ENCODE measurements at regions not wholly inside any gene's neighbourhood (a gene's known extent, or its start where the extent isn't known, plus 50 kb on each side); places are given as distances from the start of the nearest gene placed in this dataset.

GRCh38 chr14:95406756-95407277 is 87.1 kb upstream of the CLMN start:
- H3K27me3 ChIP-seq = no peaks in the 10 kb centered on the region
- H3K4me1 ChIP-seq (ENCODE audit: low read depth) = no peaks in the 10 kb centered on the region
- H3K9me3 ChIP-seq (ENCODE audit: low read depth) = no peaks in the 10 kb centered on the region
- H3K4me3 ChIP-seq = no peak overlapping the region
- TF ChIP-seq CTCF (IDR thresholded peaks at IDR 0.05; ENCODE audit: low read depth, low read length) = no peak
- no peak overlapping the region for H3K27ac ChIP-seq
- DNase-seq (ENCODE audit: low read depth in 1 of 2, low spot score in 1 of 2) = no peak
- H3K36me3 ChIP-seq = no peaks in the 10 kb centered on the region

- no peaks in the 10 kb centered on the region for H3K4me1 ChIP-seq (ENCODE audit: low read depth)
- no peaks in the 10 kb centered on the region for H3K9me3 ChIP-seq (ENCODE audit: low read depth)
- TF ChIP-seq CTCF (IDR thresholded peaks at IDR 0.05; ENCODE audit: low read depth, low read length) = no peak
- H3K27me3 ChIP-seq = no peaks in the 10 kb centered on the region
- H3K36me3 ChIP-seq = no peaks in the 10 kb centered on the region
- H3K4me3 ChIP-seq = no peak overlapping the region
- no peak overlapping the region for H3K27ac ChIP-seq
- DNase-seq (ENCODE audit: low read depth in 1 of 2, low spot score in 1 of 2) = no peak
These were observed 84.9 kb upstream of the CLMN start for GRCh38 chr14:95404583-95404982.

- H3K36me3 ChIP-seq = no peaks in the 10 kb centered on the region
These were observed 82.9 kb upstream of the CLMN start for GRCh38 chr14:95402578-95402977.

GRCh38 chr14:95402176-95402575 is 82.5 kb upstream of the CLMN start:
- H3K27ac ChIP-seq = no peak overlapping the region
- H3K27me3 ChIP-seq = no peaks in the 10 kb centered on the region
- H3K4me3 ChIP-seq = no peak overlapping the region
- H3K9me3 ChIP-seq (ENCODE audit: low read depth) = no peaks in the 10 kb centered on the region
- no peaks in the 10 kb centered on the region for H3K36me3 ChIP-seq
- TF ChIP-seq CTCF (IDR thresholded peaks at IDR 0.05; ENCODE audit: low read depth, low read length) = no peak
- H3K4me1 ChIP-seq (ENCODE audit: low read depth) = no peaks in the 10 kb centered on the region
- DNase-seq (ENCODE audit: low read depth in 1 of 2, low spot score in 1 of 2) = no peak

More at GRCh38 chr14:95402578-95402977, 82.9 kb upstream of the CLMN start:
- Histone ChIP-seq H3K27ac (no peak overlapping the region), H3K27me3 (no peaks in the 10 kb centered on the region), H3K9me3 (ENCODE audit: low read depth) (no peaks in the 10 kb centered on the region), H3K4me1 (ENCODE audit: low read depth) (no peaks in the 10 kb centered on the region), H3K4me3 (no peak overlapping the region)
- TF ChIP-seq CTCF (IDR thresholded peaks at IDR 0.05; ENCODE audit: low read depth, low read length) = no peak
- no peak for DNase-seq (ENCODE audit: low read depth in 1 of 2, low spot score in 1 of 2)

- no peak for TF ChIP-seq CTCF (IDR thresholded peaks at IDR 0.05; ENCODE audit: low read depth, low read length)
- Histone ChIP-seq H3K4me3 (no peak overlapping the region), H3K27ac (no peak overlapping the region), H3K27me3 (no peaks in the 10 kb centered on the region), H3K4me1 (ENCODE audit: low read depth) (no peaks in the 10 kb centered on the region), H3K9me3 (ENCODE audit: low read depth) (no peaks in the 10 kb centered on the region), H3K36me3 (no peaks in the 10 kb centered on the region)
- no peak for DNase-seq (ENCODE audit: low read depth in 1 of 2, low spot score in 1 of 2)
These were observed 79.2 kb upstream of the CLMN start for GRCh38 chr14:95398630-95399547.
